ENCODE measurements at regions not wholly inside any gene's neighbourhood (a gene's known extent, or its start where the extent isn't known, plus 50 kb on each side); places are given as distances from the start of the nearest gene placed in this dataset.

DNA sequence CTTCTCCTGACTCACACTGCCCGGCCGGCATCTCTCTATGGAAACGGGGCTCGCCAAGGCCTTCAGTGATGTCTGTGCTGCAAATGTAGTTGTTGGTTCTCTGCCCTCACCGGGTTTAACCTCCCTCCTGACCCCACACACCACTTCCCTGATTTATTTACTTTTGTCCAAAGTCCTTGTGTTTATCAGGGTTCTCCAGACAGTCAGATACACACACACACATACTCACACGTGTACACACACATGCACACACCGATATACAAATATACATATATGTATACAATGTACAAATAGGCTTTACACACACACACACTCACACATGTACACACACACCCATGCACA, 647.0 kb downstream of the BRD1 start:
- no peak for DNase-seq (ENCODE audit: low spot score)
- TF ChIP-seq CTCF (IDR thresholded peaks at IDR 0.05), result no peak
- Histone ChIP-seq H3K9me3 (no peaks in the 10 kb centered on the region), H3K27ac (no peak overlapping the region), H3K4me1 (no peaks in the 10 kb centered on the region), H3K27me3 (no peaks in the 10 kb centered on the region), H3K36me3 (no peaks in the 10 kb centered on the region), H3K4me3 (no peak overlapping the region)

GRCh38 chr22:49179886-49180682, 647.6 kb downstream of the BRD1 start:
- no peak for TF ChIP-seq CTCF (IDR thresholded peaks at IDR 0.05)
- no peak overlapping the region for H3K4me3 ChIP-seq
- DNase-seq (ENCODE audit: low spot score), result no peak
- H3K36me3 ChIP-seq, result no peaks in the 10 kb centered on the region
- no peaks in the 10 kb centered on the region for H3K4me1 ChIP-seq
- H3K27me3 ChIP-seq, result no peaks in the 10 kb centered on the region
- H3K9me3 ChIP-seq, result no peaks in the 10 kb centered on the region
- H3K27ac ChIP-seq, result no peak overlapping the region

GRCh38 chr22:49179175-49179574, 648.5 kb downstream of the BRD1 start:
- Histone ChIP-seq H3K27ac (no peak overlapping the region), H3K36me3 (no peaks in the 10 kb centered on the region), H3K4me3 (no peak overlapping the region), H3K9me3 (no peaks in the 10 kb centered on the region), H3K27me3 (no peaks in the 10 kb centered on the region), H3K4me1 (no peaks in the 10 kb centered on the region)
- TF ChIP-seq CTCF (IDR thresholded peaks at IDR 0.05), result no peak
- DNase-seq (ENCODE audit: low spot score), result no peak

- TF ChIP-seq CTCF (IDR thresholded peaks at IDR 0.05), result no peak
- no peak overlapping the region for H3K27ac ChIP-seq
- no peaks in the 10 kb centered on the region for H3K9me3 ChIP-seq
- H3K4me1 ChIP-seq, result no peaks in the 10 kb centered on the region
- H3K36me3 ChIP-seq, result no peaks in the 10 kb centered on the region
- H3K27me3 ChIP-seq, result no peaks in the 10 kb centered on the region
- DNase-seq (ENCODE audit: low spot score), result no peak
- H3K4me3 ChIP-seq, result no peak overlapping the region
These were observed 649.2 kb downstream of the BRD1 start for GRCh38 chr22:49178246-49179005.

- Histone ChIP-seq H3K4me1 (no peaks in the 10 kb centered on the region), H3K27me3 (no peaks in the 10 kb centered on the region), H3K4me3 (no peak overlapping the region), H3K9me3 (no peaks in the 10 kb centered on the region), H3K36me3 (no peaks in the 10 kb centered on the region), H3K27ac (no peak overlapping the region)
- no peak for DNase-seq (ENCODE audit: low spot score)
- no peak for TF ChIP-seq CTCF (IDR thresholded peaks at IDR 0.05)
These were observed 650.0 kb downstream of the BRD1 start for GRCh38 chr22:49177666-49178065.

All from right atrium auricular region (tissue), 2 donors.